SK-N-SH (cell line): ENCODE measurements at regions not wholly inside any gene's neighbourhood (a gene's known extent, or its start where the extent isn't known, plus 50 kb on each side); places are given as distances from the start of the nearest gene placed in this dataset.
"Not testable (repeated sequence)": the region's sequence is repeated elsewhere in the genome, so short reads cannot be mapped to it uniquely, and the experiment has no call there.

ENCODE experiments used
- CTCF ChIA-PET: fragments of 300-600, 350-600 bp; formaldehyde crosslinking; extraction: SDS; loops from one replicate; lab custom pipeline; 2021; lab: Yijun Ruan, JAX
- POLR2A ChIA-PET: fragments of 350-600 bp; sonication (Branson Sonifier 250); formaldehyde crosslinking; extraction: SDS; loops from one replicate; lab custom pipeline; 2020; ENCODE audit warnings: antibody characterized with exemption, inconsistent platforms; lab: Yijun Ruan, JAX
- DNase-seq: peaks from one replicate; pipeline ENCODE4 v3.0.0; 2012
- H2AFZ ChIP-seq: fragments of 200-600 bp; sonication (generic); 2 replicates; pipeline ENCODE4 v1.8.1; 2016; ENCODE audit warnings: antibody characterized with exemption, mild to moderate bottlenecking, low read depth
- H3F3A ChIP-seq: fragments of 200-600 bp; sonication (generic); replicated peaks from 2 replicates; pipeline ENCODE3; 2016; ENCODE audit warnings: antibody characterized with exemption, mild to moderate bottlenecking; ENCODE audit not compliant: insufficient read depth
- H3K27ac ChIP-seq, 2 experiments: fragments of 200-500 bp in 1 of 2; fragments of 200-600 bp in 1 of 2; sonication (Bioruptor generic) in 1 of 2; sonication (generic), shearing (Covaris generic) in 1 of 2; 2 replicates each; pipeline versions ENCODE4 v1.5.1 to v1.6.1; 2014 to 2016; ENCODE audit warnings: low read depth in 2 of 2, inconsistent platforms in 1 of 2, low read length in 1 of 2, mild to moderate bottlenecking in 1 of 2, mixed read lengths in 1 of 2
- H3K27me3 ChIP-seq: fragments of 200-600 bp; sonication (generic), shearing (Covaris generic); 2 replicates; pipeline ENCODE4 v1.6.1; 2016; ENCODE audit warnings: mixed run types; ENCODE audit not compliant: insufficient read depth
- H3K36me3 ChIP-seq, 2 experiments: fragments of 200-500 bp in 1 of 2; fragments of 200-600 bp in 1 of 2; sonication (Bioruptor generic) in 1 of 2; sonication (generic) in 1 of 2; replicated peaks in 1 of 2; 2 replicates each; pipeline versions ENCODE3 to v1.5.1; 2014 to 2016; ENCODE audit warnings: low read length in 1 of 2, mild to moderate bottlenecking in 1 of 2; ENCODE audit not compliant: insufficient read depth in 2 of 2, control insufficient read depth in 1 of 2
- H3K4me1 ChIP-seq, 2 experiments: fragments of 200-500 bp in 1 of 2; fragments of 200-600 bp in 1 of 2; sonication (Bioruptor generic) in 1 of 2; sonication (generic), shearing (Covaris generic) in 1 of 2; 2 replicates each; pipeline versions ENCODE4 v1.5.1 to v1.6.1; 2014 to 2016; ENCODE audit warnings: low read depth in 1 of 2, low read length in 1 of 2, mixed run types in 1 of 2; ENCODE audit not compliant: insufficient read depth in 2 of 2, control insufficient read depth in 1 of 2
- H3K4me2 ChIP-seq: fragments of 200-600 bp; sonication (generic), shearing (Covaris generic); 2 replicates; pipeline ENCODE4 v1.6.1; 2017; ENCODE audit warnings: mixed run types
- H3K4me3 ChIP-seq, 2 experiments: fragments of 200-500 bp in 1 of 2; fragments of 200-600 bp in 1 of 2; sonication (Bioruptor generic) in 1 of 2; sonication (generic), shearing (Covaris generic) in 1 of 2; 2 replicates each; pipeline versions ENCODE4 v1.5.1 to v1.8.1; 2014 to 2016; ENCODE audit warnings: low read depth in 2 of 2, inconsistent platforms in 1 of 2, low read length in 1 of 2, mild to moderate bottlenecking in 1 of 2, mixed read lengths in 1 of 2, moderate library complexity in 1 of 2
- H3K79me2 ChIP-seq: fragments of 200-600 bp; sonication (generic); 2 replicates; pipeline ENCODE4 v1.8.1; 2017; ENCODE audit warnings: mild to moderate bottlenecking; ENCODE audit not compliant: insufficient read depth
- H3K9ac ChIP-seq: fragments of 200-600 bp; sonication (generic); 2 replicates; pipeline ENCODE4 v1.6.1; 2017; ENCODE audit warnings: mixed run types
- H3K9me2 ChIP-seq: fragments of 200-600 bp; sonication (generic); 2 replicates; pipeline ENCODE4 v1.6.1; 2017; ENCODE audit warnings: mixed run types
- H3K9me3 ChIP-seq: fragments of 200-600 bp; sonication (generic); 2 replicates; pipeline ENCODE4 v1.6.1; 2017; ENCODE audit warnings: mixed run types, mild to moderate bottlenecking, moderate library complexity
- H4K20me1 ChIP-seq: fragments of 200-600 bp; sonication (generic); 2 replicates; pipeline ENCODE4 v1.6.1; 2017; ENCODE audit warnings: mild to moderate bottlenecking, mixed run types; ENCODE audit not compliant: insufficient read depth
- GABPA ChIP-seq: IDR thresholded peaks from 2 replicates; pipeline ENCODE4 v1.4.0; 2012; ENCODE audit warnings: low read depth, mild to moderate bottlenecking
- MAX ChIP-seq: IDR thresholded peaks from 2 replicates; pipeline ENCODE4 v1.4.0; 2012; ENCODE audit warnings: low read depth
- MXI1 ChIP-seq: IDR thresholded peaks from 2 replicates; pipeline ENCODE4 v1.6.1; 2012; ENCODE audit warnings: mild to moderate bottlenecking, low read depth, low read length, improper control_type of control experiment
- NFIC ChIP-seq: IDR thresholded peaks from 2 replicates; pipeline ENCODE4 v1.4.0; 2012; ENCODE audit warnings: borderline replicate concordance
- TAF1 ChIP-seq: IDR thresholded peaks from 2 replicates; pipeline ENCODE4 v1.6.1; 2012; ENCODE audit warnings: low read depth, mild to moderate bottlenecking, low read length, moderate library complexity, borderline replicate concordance
- TEAD4 ChIP-seq: IDR thresholded peaks from 2 replicates; pipeline ENCODE4 v1.4.0; 2012; ENCODE audit warnings: mild to moderate bottlenecking, borderline replicate concordance; ENCODE audit not compliant: insufficient read depth
- YY1 ChIP-seq: IDR thresholded peaks from 2 replicates; pipeline ENCODE4 v1.4.0; 2012; ENCODE audit warnings: low read depth, mild to moderate bottlenecking
- WGBS: methylation state at CpG from one replicate; pipeline ENCODE4 v1.1.6; 2017; ENCODE audit warnings: low lambda C conversion rate; 5-methylcytosine and 5-hydroxymethylcytosine counted together

GRCh38 chr4:85051526-85051925 lies 85.0 kb upstream of the WDFY3 start:
- H3K27ac ChIP-seq, result no peak overlapping the region
- WGBS, result 3% methylated on average over 2 of the region's 2 CpGs
- ChIA-PET POLR2A (no interaction called here), CTCF (interaction anchor here (0.6 kb wide), 1 partner anchor 383 kb away, joined by 3 read pairs; no protein-coding TSS in a partner anchor)
- no peak overlapping the region for H2AFZ ChIP-seq
- H3F3A ChIP-seq, result no peaks in the 10 kb centered on the region
- no peak for TF ChIP-seq NFIC
- no peak for TF ChIP-seq TAF1
- no peak for TF ChIP-seq MXI1
- no peaks in the 10 kb centered on the region for H4K20me1 ChIP-seq
- H3K4me1 ChIP-seq, result no peaks in the 10 kb centered on the region
- H3K36me3 ChIP-seq, result no peaks in the 10 kb centered on the region
- DNase-seq, result no peak
- H3K79me2 ChIP-seq, result no peaks in the 10 kb centered on the region
- no peaks in the 10 kb centered on the region for H3K9me3 ChIP-seq
- H3K4me3 ChIP-seq, result no peak overlapping the region
- no peaks in the 10 kb centered on the region for H3K9me2 ChIP-seq
- H3K4me2 ChIP-seq, result no peak overlapping the region
- H3K27me3 ChIP-seq, result no peaks in the 10 kb centered on the region; the same call in 1 of the 2 replicates
- H3K9ac ChIP-seq, result no peak overlapping the region

- H3K36me3 ChIP-seq, POLR2A ChIA-PET, H3K79me2 ChIP-seq, H3K9me2 ChIP-seq, H3K4me3 ChIP-seq, H3K27me3 ChIP-seq, H3K9ac ChIP-seq, H2AFZ ChIP-seq, H3K27ac ChIP-seq, DNase-seq, H3K4me1 ChIP-seq, H3K4me2 ChIP-seq, H4K20me1 ChIP-seq, H3F3A ChIP-seq, H3K9me3 ChIP-seq: not testable (repeated sequence)
- WGBS, result 0% methylated on average over 3 of the region's 3 CpGs
- CTCF ChIA-PET, result interaction anchor here (1.3 kb wide), 1 partner anchor 21 kb away, joined by 4 read pairs; no protein-coding TSS in a partner anchor
These were observed 88.4 kb upstream of the WDFY3 start for GRCh38 chr4:85054925-85055324.

GRCh38 chr4:85058551-85058950 lies 92.1 kb upstream of the WDFY3 start:
- Histone ChIP-seq H3K36me3 (no peaks in the 10 kb centered on the region), H3F3A (no peaks in the 10 kb centered on the region), H2AFZ (no peak overlapping the region), H3K9me3 (no peaks in the 10 kb centered on the region), H3K4me3 (no peak overlapping the region), H3K27ac (no peak overlapping the region), H3K27me3 (no peaks in the 10 kb centered on the region), H3K9ac (no peak overlapping the region), H4K20me1 (no peaks in the 10 kb centered on the region), H3K4me1 (no peaks in the 10 kb centered on the region), H3K9me2 (no peaks in the 10 kb centered on the region), H3K79me2 (no peaks in the 10 kb centered on the region), H3K4me2 (no peak overlapping the region)
- POLR2A ChIA-PET, result no interaction called here
- CTCF ChIA-PET, result interaction anchor here (1.3 kb wide), 1 partner anchor 25 kb away, joined by 3 read pairs; no protein-coding TSS in a partner anchor
- TF ChIP-seq YY1 (no peak), MAX (no peak), TEAD4 (no peak), GABPA (no peak), MXI1 (no peak)
- no peak for DNase-seq
- 56% methylated on average over 3 of the region's 3 CpGs for WGBS
